IMR-90 (cell line): ENCODE measurements at regions not wholly inside any gene's neighbourhood (a gene's known extent, or its start where the extent isn't known, plus 50 kb on each side); places are given as distances from the start of the nearest gene placed in this dataset.

Experiments
- ATAC-seq: fragments of 200-7000 bp; cut with Tn5 transposase; 2 replicates; pipeline ENCODE4 v1.9.1; 2020; ENCODE audit warnings: low read depth, mild to moderate bottlenecking, moderate library complexity
- BruUV-seq: library from RNA; stranded (reverse); fragments of 400-500 nt; replicated peaks from 2 replicates; lab custom pipeline; 2021; lab: Mats Ljungman, UMichigan
- CTCF ChIA-PET: fragments of 300-600 bp; formaldehyde crosslinking; extraction: SDS; loops from one replicate; lab custom pipeline; 2021; ENCODE audit warnings: antibody characterized with exemption; lab: Yijun Ruan, JAX
- POLR2A ChIA-PET: fragments of 300-600 bp; sonication (Branson Sonifier 250); formaldehyde crosslinking; loops from one replicate; lab custom pipeline; 2022; ENCODE audit warnings: antibody characterized with exemption; ENCODE audit not compliant: unreplicated experiment; lab: Charles Lee
- DNase-seq: peaks from one replicate; pipeline ENCODE4 v3.0.0; 2013
- H2AFZ ChIP-seq: replicated peaks from 2 replicates; pipeline ENCODE3; 2013; ENCODE audit warnings: low read length, mild to moderate bottlenecking; ENCODE audit not compliant: poor library complexity
- H2AK5ac ChIP-seq: 2 replicates; pipeline ENCODE4 v1.6.1; 2013; ENCODE audit warnings: low read depth, low read length, inconsistent platforms
- H2AK9ac ChIP-seq: replicated peaks from 2 replicates; pipeline ENCODE3; 2013; ENCODE audit warnings: mild to moderate bottlenecking, low read depth, low read length, moderate library complexity; ENCODE audit not compliant: poor library complexity
- H2BK120ac ChIP-seq: 2 replicates; pipeline ENCODE4 v1.6.1; 2013; ENCODE audit warnings: low read depth, low read length, inconsistent platforms
- H2BK15ac ChIP-seq: 3 replicates; pipeline ENCODE4 v1.6.1; 2013; ENCODE audit warnings: low read depth, low read length, inconsistent platforms
- H2BK20ac ChIP-seq: 2 replicates; pipeline ENCODE4 v1.6.1; 2013; ENCODE audit warnings: low read depth, mild to moderate bottlenecking, inconsistent platforms, low read length, moderate library complexity
- H2BK5ac ChIP-seq: 2 replicates; pipeline ENCODE4 v1.6.1; 2013; ENCODE audit warnings: mild to moderate bottlenecking, low read depth, low read length, inconsistent platforms; ENCODE audit not compliant: poor library complexity, severe bottlenecking
- H3K14ac ChIP-seq: replicated peaks from 2 replicates; pipeline ENCODE4 v1.6.1; 2013; ENCODE audit warnings: low read depth, low read length, inconsistent platforms
- H3K18ac ChIP-seq: 2 replicates; pipeline ENCODE4 v1.6.1; 2013; ENCODE audit warnings: low read depth, low read length, control low read depth
- H3K23ac ChIP-seq: 2 replicates; pipeline ENCODE4 v1.6.1; 2013; ENCODE audit warnings: low read depth, low read length, inconsistent platforms
- H3K27ac ChIP-seq: 2 replicates; pipeline ENCODE4 v1.5.1; 2013; ENCODE audit warnings: mild to moderate bottlenecking, control low read depth, low read length; ENCODE audit not compliant: insufficient read depth
- H3K27me3 ChIP-seq: 2 replicates; pipeline ENCODE4 v1.6.1; 2013; ENCODE audit warnings: low read length; ENCODE audit not compliant: control insufficient read depth, insufficient read depth
- H3K36me3 ChIP-seq: 2 replicates; pipeline ENCODE4 v1.6.1; 2013; ENCODE audit warnings: low read length, mixed read lengths; ENCODE audit not compliant: control insufficient read depth, insufficient read depth
- H3K4ac ChIP-seq: 2 replicates; pipeline ENCODE4 v1.6.1; 2013; ENCODE audit warnings: low read depth, low read length, inconsistent platforms
- H3K4me1 ChIP-seq: 2 replicates; pipeline ENCODE4 v1.6.1; 2013; ENCODE audit warnings: low read length, mixed read lengths; ENCODE audit not compliant: control insufficient read depth, insufficient read depth
- H3K4me2 ChIP-seq: 2 replicates; pipeline ENCODE4 v1.6.1; 2013; ENCODE audit warnings: low read depth, mild to moderate bottlenecking, control low read depth, low read length, moderate library complexity
- H3K4me3 ChIP-seq: 2 replicates; pipeline ENCODE4 v1.5.1; 2013; ENCODE audit warnings: low read depth, mild to moderate bottlenecking, control low read depth, low read length, moderate library complexity; ENCODE audit not compliant: insufficient read depth
- H3K56ac ChIP-seq: 2 replicates; pipeline ENCODE4 v1.6.1; 2013; ENCODE audit warnings: low read length, inconsistent platforms; ENCODE audit not compliant: insufficient read depth; ENCODE audit errors: extremely low read depth
- H3K79me1 ChIP-seq, 2 experiments: 2 replicates each; pipeline ENCODE4 v1.6.1; 2013; ENCODE audit warnings: low read length in 2 of 2, inconsistent platforms in 1 of 2, low read depth in 1 of 2
- H3K9ac ChIP-seq: 2 replicates; pipeline ENCODE4 v1.6.1; 2013; ENCODE audit warnings: low read depth, low read length, control low read depth
- H3K9me1 ChIP-seq: 2 replicates; pipeline ENCODE4 v1.6.1; 2013; ENCODE audit warnings: low read length, inconsistent platforms; ENCODE audit not compliant: insufficient read depth
- H3K9me3 ChIP-seq: 2 replicates; pipeline ENCODE4 v1.6.1; 2013; ENCODE audit warnings: low read length; ENCODE audit not compliant: control insufficient read depth, insufficient read depth
- H4K20me1 ChIP-seq: 2 replicates; pipeline ENCODE4 v1.6.1; 2013; ENCODE audit warnings: low read length, inconsistent platforms; ENCODE audit not compliant: insufficient read depth
- H4K5ac ChIP-seq: 2 replicates; pipeline ENCODE4 v1.6.1; 2013; ENCODE audit warnings: mild to moderate bottlenecking, low read depth, low read length, control low read depth
- H4K8ac ChIP-seq, 2 experiments: 2 replicates each; pipeline ENCODE4 v1.6.1; 2013; ENCODE audit warnings: low read depth in 2 of 2, low read length in 2 of 2, control low read depth in 1 of 2, inconsistent platforms in 1 of 2
- H4K91ac ChIP-seq: 2 replicates; pipeline ENCODE4 v1.6.1; 2013; ENCODE audit warnings: low read depth, low read length, inconsistent platforms; ENCODE audit not compliant: insufficient read depth
- BHLHE40 ChIP-seq: fragments of 150-350 bp; IDR thresholded peaks from 2 replicates; pipeline ENCODE4 v1.6.1; 2016; ENCODE audit warnings: mild to moderate bottlenecking, low read depth, low read length
- FOS ChIP-seq: fragments of 150-350 bp; IDR thresholded peaks from 2 replicates; pipeline ENCODE4 v1.6.1; 2016; ENCODE audit warnings: low read depth, low read length
- MAFK ChIP-seq: IDR thresholded peaks from 2 replicates; pipeline ENCODE4 v1.6.1; 2012; ENCODE audit warnings: low read depth, low read length, improper control_type of control experiment
- MAZ ChIP-seq: IDR thresholded peaks from 2 replicates; pipeline ENCODE4 v1.6.1; 2012; ENCODE audit warnings: low read depth, mild to moderate bottlenecking, low read length, improper control_type of control experiment, moderate library complexity, borderline replicate concordance
- MXI1 ChIP-seq: IDR thresholded peaks from 2 replicates; pipeline ENCODE4 v1.6.1; 2012; ENCODE audit warnings: low read depth, mild to moderate bottlenecking, low read length, moderate library complexity, borderline replicate concordance
- NFE2L2 ChIP-seq: fragments of 150-350 bp; IDR thresholded peaks from 2 replicates; pipeline ENCODE4 v1.6.1; 2016; ENCODE audit warnings: low read depth, mild to moderate bottlenecking, low read length
- POLR2A ChIP-seq: IDR thresholded peaks from 2 replicates; pipeline ENCODE4 v1.6.1; 2012; ENCODE audit warnings: mild to moderate bottlenecking, low read depth, low read length
- RAD21 ChIP-seq: IDR thresholded peaks from 2 replicates; pipeline ENCODE4 v1.6.1; 2012; ENCODE audit warnings: low read length, improper control_type of control experiment
- RFX5 ChIP-seq: IDR thresholded peaks from 2 replicates; pipeline ENCODE4 v1.8.0; 2012; ENCODE audit warnings: low read depth, mild to moderate bottlenecking, low read length, moderate library complexity
- SMC3 ChIP-seq: fragments of 150-350 bp; IDR thresholded peaks from 2 replicates; pipeline ENCODE4 v1.6.1; 2016; ENCODE audit warnings: low read depth, mild to moderate bottlenecking, antibody characterized with exemption, low read length, moderate library complexity
- WGBS, 2 experiments: methylation state at CpG; one replicate each; pipeline versions ENCODE4 v1.1.5 to v1.1.7; 2013; ENCODE audit warnings: missing lambda C conversion rate in 2 of 2; ENCODE audit not compliant: insufficient read length in 1 of 2; ENCODE audit errors: extremely low coverage in 2 of 2; 5-methylcytosine and 5-hydroxymethylcytosine counted together
- dilution Hi-C: fragments of 300-500 bp; cut with HindIII; formaldehyde crosslinking; loops from one replicate; pipeline ENCODE4 v1.14.3; 2018; ENCODE audit warnings: low sequenced_read_pairs; ENCODE audit not compliant: unreplicated experiment
- in situ Hi-C: fragments of 300-500 bp; cut with MboI; formaldehyde crosslinking; loops from 3 replicates; pipeline ENCODE4 v1.14.3; 2019; ENCODE audit warnings: low sequenced_read_pairs, inconsistent platforms, mixed read lengths
- intact Hi-C: fragments of 100-400 bp; cut with micrococcal nuclease; formaldehyde crosslinking; loops from 2 replicates; pipeline ENCODE4 v1.10.0; 2022

- Histone ChIP-seq H3K14ac (no peak overlapping the region), H3K9ac (no peak overlapping the region), H3K4me2 (no peak overlapping the region), H3K18ac (no peak overlapping the region), H2AFZ (no peak overlapping the region), H3K27me3 (no peaks in the 10 kb centered on the region), H4K5ac (no peak overlapping the region), H4K8ac (no peak overlapping the region), H3K9me1 (no peaks in the 10 kb centered on the region), H2AK9ac (no peak overlapping the region), H3K4me1 (no peaks in the 10 kb centered on the region), H4K91ac (no peak overlapping the region), H3K79me1 (no peaks in the 10 kb centered on the region), H3K56ac (no peak overlapping the region), H4K20me1 (no peaks in the 10 kb centered on the region), H2BK20ac (no peak overlapping the region), H2BK120ac (no peak overlapping the region), H2AK5ac (no peak overlapping the region), H2BK5ac (no peak overlapping the region), H3K36me3 (no peaks in the 10 kb centered on the region), H2BK15ac (no peak overlapping the region), H3K4me3 (no peak overlapping the region), H3K4ac (no peak overlapping the region), H3K27ac (no peak overlapping the region), H3K9me3 (peaks cover 4% of the 10 kb centered on the region; the same call in 1 of the 2 replicates), H3K23ac (no peak overlapping the region)
- intact Hi-C loops (no loop called here), dilution Hi-C loops (no loop called here), in situ Hi-C loops (no loop called here)
- ATAC-seq = no peak
- WGBS, 2 experiments = 80% methylated on average over 1 of the region's 3 CpGs; no CpG with 5 or more reads in 1 of the 2 experiments
- DNase-seq = no peak
- POLR2A ChIA-PET = no interaction called here
- no TSS peak for BruUV-seq
- CTCF ChIA-PET = no interaction called here
- TF ChIP-seq SMC3 (no peak), RFX5 (no peak), MAZ (no peak), MAFK (no peak), NFE2L2 (no peak), RAD21 (no peak), MXI1 (no peak), BHLHE40 (no peak), FOS (no peak), POLR2A (no peak)
These were observed 77.1 kb upstream of the CACNA2D3 start for GRCh38 chr3:54045061-54045815.
